ENCODE measurements at regions not wholly inside any gene's neighbourhood (a gene's known extent, or its start where the extent isn't known, plus 50 kb on each side); places are given as distances from the start of the nearest gene placed in this dataset.

DNA sequence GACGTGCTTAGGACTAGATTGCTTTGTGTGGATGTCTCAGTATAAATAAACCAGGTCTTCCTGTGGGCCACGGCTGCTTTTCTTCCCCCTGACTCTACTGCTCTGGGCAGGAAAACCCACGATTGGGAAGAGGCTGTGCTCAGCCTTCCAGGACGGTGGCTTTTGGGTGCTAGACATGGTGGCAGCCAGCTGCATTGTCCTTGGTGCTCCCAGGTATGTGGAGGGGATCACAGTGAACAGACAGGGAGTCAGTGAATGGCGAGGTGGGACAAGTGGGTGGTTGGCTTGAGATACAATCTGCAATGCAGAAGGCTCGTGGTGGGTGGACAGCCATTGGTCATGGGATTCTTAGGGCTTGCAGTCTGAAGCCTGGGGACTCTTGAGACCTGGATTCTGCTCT, 366.3 kb downstream of the AACS start (continued):
- TF ChIP-seq, protein P1, sequence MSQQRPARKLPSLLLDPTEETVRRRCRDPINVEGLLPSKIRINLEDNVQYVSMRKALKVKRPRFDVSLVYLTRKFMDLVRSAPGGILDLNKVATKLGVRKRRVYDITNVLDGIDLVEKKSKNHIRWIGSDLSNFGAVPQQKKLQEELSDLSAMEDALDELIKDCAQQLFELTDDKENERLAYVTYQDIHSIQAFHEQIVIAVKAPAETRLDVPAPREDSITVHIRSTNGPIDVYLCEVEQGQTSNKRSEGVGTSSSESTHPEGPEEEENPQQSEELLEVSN (IDR thresholded peaks at IDR 0.05), result no peak
- no peak for TF ChIP-seq CBX8 (IDR thresholded peaks at IDR 0.05; ENCODE audit: borderline replicate concordance, low read depth, low read length)
- TF ChIP-seq CEBPB (IDR thresholded peaks at IDR 0.05; ENCODE audit: low read depth, low read length), result no peak
